GM19351 (cell line): ENCODE measurements at regions not wholly inside any gene's neighbourhood (a gene's known extent, or its start where the extent isn't known, plus 50 kb on each side); places are given as distances from the start of the nearest gene placed in this dataset.
"Not testable (repeated sequence)": the region's sequence is repeated elsewhere in the genome, so short reads cannot be mapped to it uniquely, and the experiment has no call there.

ENCODE experiments used
- ATAC-seq: cut with Tn5 transposase; IDR thresholded peaks from one replicate; pipeline ENCODE4 v1.9.1; 2021; ENCODE audit warnings: mild to moderate bottlenecking, moderate library complexity; ENCODE audit not compliant: unreplicated experiment

GRCh38 chr5:67669916-67670315 lies 473.3 kb upstream of the CD180 start:
- ATAC-seq: no peak

GRCh38 chr5:67660149-67660548 lies 463.6 kb upstream of the CD180 start:
- no peak for ATAC-seq

- no peak for ATAC-seq
These were observed 462.7 kb upstream of the CD180 start for GRCh38 chr5:67659288-67659687.

GRCh38 chr5:67657055-67657454 lies 460.5 kb upstream of the CD180 start:
- ATAC-seq: no peak

- ATAC-seq: peak; percentile 73
These were observed 455.6 kb upstream of the CD180 start for GRCh38 chr5:67652201-67652600.

DNA sequence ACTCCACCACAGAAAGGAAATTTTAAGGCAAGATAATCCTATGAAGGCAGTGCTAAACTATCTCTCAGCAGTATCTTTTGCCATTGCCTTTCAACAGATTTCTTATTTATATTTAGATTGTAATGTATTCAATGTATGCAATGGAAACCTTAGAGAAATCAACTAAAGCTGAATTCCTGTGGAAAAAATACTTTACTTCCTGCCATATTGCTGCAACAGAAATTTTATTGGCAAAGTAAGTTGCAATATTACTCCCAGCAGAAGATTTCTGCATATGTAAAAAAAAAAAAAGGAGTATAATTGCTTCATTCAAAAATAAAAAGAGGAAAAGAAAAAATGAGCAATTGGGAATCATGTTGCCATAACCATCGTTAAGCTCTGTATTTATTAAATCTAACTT lies 454.6 kb upstream of the CD180 start:
- no peak for ATAC-seq

DNA sequence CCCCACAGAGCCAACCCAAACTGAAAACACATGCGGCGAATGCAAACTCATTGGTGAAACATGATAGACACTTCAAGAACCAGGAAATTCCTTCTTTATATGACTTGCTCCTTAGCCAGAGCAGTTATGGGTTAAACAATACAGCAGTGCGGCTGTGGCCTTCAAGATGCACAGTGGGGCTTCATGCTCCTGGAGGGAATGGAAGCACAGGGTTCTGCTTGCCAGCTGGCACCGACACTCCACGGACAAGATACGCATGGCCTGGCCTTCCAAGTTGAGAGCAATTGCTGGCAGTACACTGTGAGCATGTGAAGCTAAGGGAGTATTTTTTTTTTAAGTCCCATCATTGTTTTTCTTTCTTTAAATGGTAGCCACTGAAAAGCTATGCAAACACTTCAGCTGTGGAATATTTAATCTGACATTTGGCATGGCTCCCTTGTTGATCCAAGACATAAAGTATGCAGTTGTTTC lies 451.6 kb upstream of the CD180 start:
- no peak for ATAC-seq

- ATAC-seq: no peak
These were observed 451.2 kb upstream of the CD180 start for GRCh38 chr5:67647772-67648171.

GRCh38 chr5:67644221-67644920 lies 447.8 kb upstream of the CD180 start:
- no peak for ATAC-seq

DNA sequence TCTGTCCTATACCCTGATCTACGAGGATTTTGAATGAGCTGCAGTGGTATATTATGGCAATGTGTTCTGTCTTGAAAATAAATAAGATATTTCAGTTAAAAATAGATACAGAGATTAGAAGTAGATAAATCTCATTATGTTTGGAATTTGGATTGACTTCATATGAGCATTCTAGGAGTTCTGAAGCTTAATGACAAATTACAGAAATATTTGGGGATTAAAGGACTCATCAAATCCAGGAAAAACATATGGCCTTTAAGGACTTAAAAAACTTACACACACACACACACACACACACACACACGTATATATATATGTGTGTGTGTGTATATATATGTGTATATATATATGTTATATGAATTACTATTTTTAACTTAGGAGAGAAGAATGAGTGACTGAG lies 446.9 kb upstream of the CD180 start:
- no peak for ATAC-seq

- ATAC-seq: no peak
These were observed 443.4 kb upstream of the CD180 start for GRCh38 chr5:67639976-67640375.

DNA sequence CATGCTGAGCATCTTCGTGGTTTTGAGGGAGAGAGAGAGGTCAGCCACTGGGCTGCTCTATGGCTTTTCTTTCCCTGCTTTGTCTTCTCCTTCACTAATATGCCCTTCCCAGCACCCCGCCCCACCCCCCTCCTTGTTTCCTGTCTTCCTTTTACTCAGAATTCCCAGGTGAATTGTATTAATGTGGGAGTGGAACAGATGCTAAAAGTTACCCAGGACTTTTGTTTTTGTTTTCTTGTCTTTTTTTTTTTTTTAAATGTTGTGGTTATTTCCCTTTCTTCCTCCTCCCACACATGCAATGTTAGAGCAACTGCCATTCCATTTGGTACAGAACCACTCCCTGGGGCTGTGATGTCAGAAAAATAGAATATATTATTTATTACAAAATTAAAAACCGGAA lies 442.7 kb upstream of the CD180 start:
- ATAC-seq: no peak

GRCh38 chr5:67636850-67637524 lies 440.4 kb upstream of the CD180 start:
- no peak for ATAC-seq

DNA sequence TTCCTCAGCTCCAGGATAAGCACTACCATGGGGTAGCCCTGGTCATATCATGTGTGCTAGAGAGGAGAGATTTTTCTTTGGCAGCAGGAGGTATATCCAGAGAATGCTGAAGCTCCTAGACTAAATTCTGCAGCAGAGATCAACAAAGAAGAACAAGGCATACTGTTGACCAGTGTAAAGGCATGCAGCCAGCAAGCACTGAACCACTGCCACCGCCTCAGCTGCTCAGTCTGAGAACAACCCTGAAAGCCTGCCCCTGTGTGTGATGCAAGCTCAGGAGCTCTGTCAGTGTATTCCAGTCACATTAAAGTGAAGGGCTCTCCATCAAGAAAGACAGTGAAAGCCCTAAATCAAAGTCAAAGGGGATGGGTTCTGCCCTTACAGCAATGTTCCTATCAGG lies 439.5 kb upstream of the CD180 start:
- ATAC-seq: no peak

DNA sequence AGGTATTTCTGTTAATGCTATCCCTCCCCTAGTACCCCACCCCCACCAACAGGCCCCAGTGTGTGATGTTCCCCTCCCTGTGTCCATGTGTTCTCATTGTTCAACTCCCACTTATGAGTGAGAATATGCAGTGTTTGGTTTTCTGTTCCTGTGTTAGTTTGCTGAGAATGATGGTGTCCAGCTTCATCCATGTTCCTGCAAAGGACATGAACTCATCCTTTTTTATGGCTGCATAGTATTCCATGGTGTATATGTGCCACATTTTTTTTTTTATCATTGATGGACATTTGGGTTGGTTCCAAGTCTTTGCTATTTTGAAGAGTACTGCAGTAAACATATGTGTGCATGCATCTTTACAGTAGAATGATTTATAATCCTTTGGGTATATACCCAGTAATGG lies 430.5 kb upstream of the CD180 start:
- ATAC-seq: not testable (repeated sequence)

DNA sequence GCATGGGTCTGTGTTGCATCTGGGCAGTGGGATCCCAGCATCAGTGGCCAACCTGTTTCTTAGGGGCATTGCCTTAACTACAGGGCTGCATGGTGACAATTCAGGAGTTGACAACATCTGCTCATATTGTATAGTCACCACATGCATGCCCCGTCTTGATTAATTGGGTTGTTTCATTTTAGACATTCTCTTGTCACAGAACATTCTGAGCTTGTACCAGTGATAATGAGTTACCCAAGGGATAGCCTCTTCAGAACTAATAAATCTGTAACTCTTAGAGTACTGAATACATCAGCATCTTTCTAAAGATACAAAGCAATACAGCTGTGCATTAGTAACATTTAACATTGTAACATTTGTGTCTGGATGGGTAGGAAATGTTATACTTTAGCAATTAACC lies 426.5 kb upstream of the CD180 start:
- ATAC-seq: no peak

DNA sequence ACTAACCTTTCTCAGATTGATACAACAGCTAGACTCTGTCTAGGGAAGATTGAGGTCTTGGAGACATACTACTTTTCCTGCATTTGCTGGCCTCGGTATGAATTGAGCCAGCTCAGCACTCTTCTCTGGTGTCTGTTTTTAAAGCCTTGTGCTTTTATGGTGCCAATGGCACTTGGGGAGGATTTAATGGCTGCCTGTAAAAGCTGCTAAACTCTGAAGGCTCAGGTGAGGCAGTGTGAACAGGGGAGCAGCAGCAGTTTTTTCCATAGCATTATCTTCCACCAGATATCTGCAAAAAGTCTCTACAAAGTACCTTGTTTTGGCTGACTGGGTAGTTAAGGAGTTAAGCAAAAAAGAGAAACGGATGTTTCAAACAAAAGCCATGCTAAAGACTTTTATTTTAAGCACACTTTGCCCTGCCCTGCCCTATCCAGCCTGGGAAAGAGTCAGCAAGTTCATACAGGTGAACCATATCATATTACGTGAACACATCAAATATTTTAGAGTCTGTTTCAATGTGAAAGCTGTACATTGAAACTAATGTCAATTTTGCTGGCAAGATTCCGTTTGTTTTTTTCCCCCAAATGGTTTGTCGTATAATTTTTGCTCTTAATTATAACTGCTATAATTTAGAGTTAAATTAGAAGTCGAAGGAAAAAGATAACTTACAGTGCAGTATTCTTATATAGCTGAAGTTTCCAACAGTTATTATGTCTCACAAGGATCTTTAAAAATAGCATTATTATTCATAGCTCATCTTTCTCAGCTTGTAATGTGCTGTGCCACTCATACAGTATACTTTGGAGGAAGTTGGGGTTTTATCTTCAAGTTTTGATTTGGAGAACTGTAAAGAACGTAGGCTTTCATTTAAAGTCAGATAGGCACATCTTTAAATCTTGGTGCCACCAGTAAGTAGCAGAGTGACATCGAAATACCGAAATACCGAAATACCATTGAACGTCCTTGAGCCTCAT lies 424.1 kb upstream of the CD180 start:
- no peak for ATAC-seq

- ATAC-seq: no peak
These were observed 423.0 kb upstream of the CD180 start for GRCh38 chr5:67619636-67620035.

- no peak for ATAC-seq
These were observed 422.6 kb upstream of the CD180 start for GRCh38 chr5:67619235-67619634.

GRCh38 chr5:67617051-67617450 lies 420.5 kb upstream of the CD180 start:
- no peak for ATAC-seq

DNA sequence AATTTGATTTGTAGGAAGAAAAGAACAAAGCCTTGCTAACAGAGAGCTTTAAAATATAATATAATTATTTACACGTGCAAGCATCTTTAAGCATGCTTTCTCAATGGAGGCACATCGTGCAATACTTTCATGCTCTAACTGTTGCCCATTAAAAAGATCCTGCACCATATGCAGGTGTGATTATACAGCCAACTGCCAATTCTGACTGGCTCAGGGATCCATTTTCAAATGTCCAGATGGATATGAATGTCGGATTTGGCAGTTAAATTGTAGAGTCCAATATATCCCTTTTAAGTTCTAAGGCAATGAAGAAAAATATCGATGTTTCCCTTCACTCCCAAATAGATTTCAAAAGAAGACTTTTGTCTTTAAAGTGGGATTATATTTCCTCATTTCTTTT lies 416.4 kb upstream of the CD180 start:
- ATAC-seq: no peak
